Mesothelial cell of epicardium (in vitro differentiated cells): ENCODE measurements at regions not wholly inside any gene's neighbourhood (a gene's known extent, or its start where the extent isn't known, plus 50 kb on each side); places are given as distances from the start of the nearest gene placed in this dataset.
"Not testable (repeated sequence)": the region's sequence is repeated elsewhere in the genome, so short reads cannot be mapped to it uniquely, and the experiment has no call there.

Experiments
- DNase-seq, 2 experiments: peaks; one replicate each; pipeline ENCODE4 v3.0.0; 2021; ENCODE audit warnings: low spot score in 2 of 2; ENCODE audit not compliant: unreplicated experiment in 2 of 2
- H3K27ac Mint-ChIP-seq: 2 replicates; pipeline ENCODE4 v1.8.0; 2021; ENCODE audit warnings: mixed read lengths
- H3K27me3 Mint-ChIP-seq: 2 replicates; pipeline ENCODE4 v1.8.0; 2021; ENCODE audit warnings: low read depth, mixed read lengths
- H3K36me3 Mint-ChIP-seq: 2 replicates; pipeline ENCODE4 v1.8.0; 2021; ENCODE audit warnings: mixed read lengths
- H3K4me1 Mint-ChIP-seq: 2 replicates; pipeline ENCODE4 v1.8.0; 2021; ENCODE audit warnings: mixed read lengths
- H3K4me3 Mint-ChIP-seq: 2 replicates; pipeline ENCODE4 v1.8.0; 2021; ENCODE audit warnings: mild to moderate bottlenecking, moderate library complexity, mixed read lengths
- H3K9me3 Mint-ChIP-seq: 2 replicates; pipeline ENCODE4 v1.8.0; 2021; ENCODE audit warnings: mixed read lengths
- CTCF ChIP-seq: fragments of 200-600 bp; sonication (generic); IDR thresholded peaks from one replicate; pipeline ENCODE4 v1.5.0; 2021; ENCODE audit warnings: antibody characterized with exemption; ENCODE audit not compliant: unreplicated experiment

GRCh38 chr7:114343949-114344708 lies 70.5 kb upstream of the FOXP2 start:
- Mint-ChIP-seq H3K27me3 (peaks cover 1% of the 10 kb centered on the region), H3K27ac (no peak overlapping the region), H3K9me3 (peaks cover 3% of the 10 kb centered on the region), H3K36me3 (no peaks in the 10 kb centered on the region), H3K4me3 (no peak overlapping the region), H3K4me1 (no peaks in the 10 kb centered on the region)
- no peak for DNase-seq
- no peak for TF ChIP-seq CTCF

- DNase-seq: no peak
- TF ChIP-seq CTCF: no peak
- peaks cover 6% of the 10 kb centered on the region for H3K27me3 Mint-ChIP-seq
- H3K36me3 Mint-ChIP-seq: no peaks in the 10 kb centered on the region
- H3K27ac Mint-ChIP-seq: no peak overlapping the region
- H3K4me1 Mint-ChIP-seq: no peaks in the 10 kb centered on the region
- peaks cover 3% of the 10 kb centered on the region for H3K9me3 Mint-ChIP-seq
- no peak overlapping the region for H3K4me3 Mint-ChIP-seq
Measured at GRCh38 chr7:114342431-114343179, 72.0 kb upstream of the FOXP2 start.

GRCh38 chr7:114341648-114342047 lies 73.0 kb upstream of the FOXP2 start:
- peaks cover 6% of the 10 kb centered on the region for H3K27me3 Mint-ChIP-seq
- H3K4me1 Mint-ChIP-seq: no peaks in the 10 kb centered on the region

GRCh38 chr7:114334989-114335388 lies 79.6 kb upstream of the FOXP2 start:
- Mint-ChIP-seq H3K27ac (no peak overlapping the region), H3K4me1 (no peaks in the 10 kb centered on the region), H3K27me3 (peaks cover 18% of the 10 kb centered on the region), H3K9me3 (no peaks in the 10 kb centered on the region), H3K4me3 (no peak overlapping the region), H3K36me3 (no peaks in the 10 kb centered on the region)
- no peak for TF ChIP-seq CTCF
- DNase-seq: no peak

More at GRCh38 chr7:114341648-114342047, 73.0 kb upstream of the FOXP2 start:
- no peak overlapping the region for H3K4me3 Mint-ChIP-seq
- no peak overlapping the region for H3K27ac Mint-ChIP-seq
- peaks cover 3% of the 10 kb centered on the region for H3K9me3 Mint-ChIP-seq
- H3K36me3 Mint-ChIP-seq: no peaks in the 10 kb centered on the region
- no peak for DNase-seq
- no peak for TF ChIP-seq CTCF

GRCh38 chr7:114329458-114329857 lies 85.2 kb upstream of the FOXP2 start:
- DNase-seq, H3K4me1 Mint-ChIP-seq, H3K4me3 Mint-ChIP-seq, H3K9me3 Mint-ChIP-seq, H3K36me3 Mint-ChIP-seq, H3K27ac Mint-ChIP-seq: not testable (repeated sequence)
- H3K27me3 Mint-ChIP-seq: peaks cover 12% of the 10 kb centered on the region

GRCh38 chr7:114317450-114318098 lies 97.0 kb upstream of the FOXP2 start:
- H3K27ac Mint-ChIP-seq: no peak overlapping the region
- H3K4me3 Mint-ChIP-seq: no peak overlapping the region
- no peaks in the 10 kb centered on the region for H3K27me3 Mint-ChIP-seq
- no peak for TF ChIP-seq CTCF
- no peaks in the 10 kb centered on the region for H3K4me1 Mint-ChIP-seq
- no peak for DNase-seq
- H3K36me3 Mint-ChIP-seq: no peaks in the 10 kb centered on the region
- peaks cover 3% of the 10 kb centered on the region for H3K9me3 Mint-ChIP-seq
